Neural cell (in vitro differentiated cells): ENCODE measurements at regions not wholly inside any gene's neighbourhood (a gene's known extent, or its start where the extent isn't known, plus 50 kb on each side); places are given as distances from the start of the nearest gene placed in this dataset.

ENCODE experiments used
- H2AFZ ChIP-seq: fragments of 200-600, 300-800 bp; sonication (generic), shearing (Covaris generic); 2 replicates; pipeline ENCODE4 v1.6.0; 2014; ENCODE audit warnings: low read depth, mild to moderate bottlenecking, antibody characterized with exemption, low read length, moderate library complexity
- H3F3A ChIP-seq: fragments of 200-600 bp; shearing (Covaris generic); 2 replicates; pipeline ENCODE4 v1.6.1; 2016; ENCODE audit warnings: mild to moderate bottlenecking, moderate library complexity, mixed read lengths, antibody characterized with exemption, low read length; ENCODE audit not compliant: insufficient read depth, poor library complexity, severe bottlenecking
- H3K27ac ChIP-seq: fragments of 200-600, 300-800 bp; sonication (generic), shearing (Covaris generic); 2 replicates; pipeline ENCODE4 v1.5.1; 2014; ENCODE audit warnings: mild to moderate bottlenecking, low read length, moderate library complexity
- H3K27me3 ChIP-seq: fragments of 300-800, 200-600 bp; sonication (generic), shearing (Covaris generic); 2 replicates; pipeline ENCODE4 v1.6.0; 2014; ENCODE audit warnings: mild to moderate bottlenecking, low read depth, low read length, moderate library complexity; ENCODE audit not compliant: insufficient read depth
- H3K36me3 ChIP-seq: fragments of 300-800, 200-600 bp; sonication (generic), shearing (Covaris generic); 2 replicates; pipeline ENCODE4 v1.5.1; 2014; ENCODE audit warnings: mild to moderate bottlenecking, antibody characterized with exemption, low read length, moderate library complexity; ENCODE audit not compliant: insufficient read depth
- H3K4me2 ChIP-seq: fragments of 300-800, 200-600 bp; sonication (generic), shearing (Covaris generic); 2 replicates; pipeline ENCODE4 v1.6.0; 2014; ENCODE audit warnings: mild to moderate bottlenecking, low read length
- H3K4me3 ChIP-seq: fragments of 300-800, 200-600 bp; sonication (generic), shearing (Covaris generic); 2 replicates; pipeline ENCODE4 v1.5.1; 2014; ENCODE audit warnings: mild to moderate bottlenecking, low read length, moderate library complexity
- H3K79me2 ChIP-seq: fragments of 200-600 bp; shearing (Covaris generic); replicated peaks from 2 replicates; pipeline ENCODE4 v1.6.0; 2014; ENCODE audit warnings: mild to moderate bottlenecking, low read length, moderate library complexity; ENCODE audit not compliant: insufficient read depth
- H3K9ac ChIP-seq: fragments of 300-800, 200-600 bp; sonication (generic), shearing (Covaris generic); 2 replicates; pipeline ENCODE4 v1.6.1; 2016; ENCODE audit warnings: mild to moderate bottlenecking, low read length, mixed read lengths
- H3K9me2 ChIP-seq: fragments of 200-600 bp; shearing (Covaris generic); 2 replicates; pipeline ENCODE4 v1.6.1; 2016; ENCODE audit warnings: mild to moderate bottlenecking, low read length, mixed read lengths; ENCODE audit not compliant: insufficient read depth
- H3K9me3 ChIP-seq: fragments of 200-600, 300-800 bp; sonication (generic), shearing (Covaris generic); 2 replicates; pipeline ENCODE4 v1.6.1; 2016; ENCODE audit warnings: mild to moderate bottlenecking, mixed run types, low read length, moderate library complexity, mixed read lengths
- H4K20me1 ChIP-seq: fragments of 200-600 bp; shearing (Covaris generic); 2 replicates; pipeline ENCODE4 v1.6.1; 2016; ENCODE audit warnings: mild to moderate bottlenecking, mixed run types; ENCODE audit not compliant: insufficient read depth
- EP300 ChIP-seq: fragments of 450-650 bp; conservative IDR thresholded peaks from 2 replicates; pipeline ENCODE4 v1.6.1; 2014; ENCODE audit warnings: antibody characterized with exemption, mild to moderate bottlenecking, moderate library complexity; ENCODE audit not compliant: poor library complexity, severe bottlenecking
- EZH2 ChIP-seq: fragments of 200-600, 300-800 bp; shearing (Covaris generic), sonication (generic); IDR thresholded peaks from 2 replicates; pipeline ENCODE4 v1.6.1; 2014; ENCODE audit warnings: antibody characterized with exemption, low read length, borderline replicate concordance, mild to moderate bottlenecking; ENCODE audit not compliant: insufficient read depth, poor library complexity, severe bottlenecking
- MXI1 ChIP-seq: fragments of 450-650 bp; conservative IDR thresholded peaks from 2 replicates; pipeline ENCODE4 v1.6.1; 2014; ENCODE audit warnings: antibody characterized with exemption, mild to moderate bottlenecking; ENCODE audit not compliant: poor library complexity, severe bottlenecking
- POLR2AphosphoS5 ChIP-seq: IDR thresholded peaks from 2 replicates; pipeline ENCODE4 v1.6.1; 2012
- RAD21 ChIP-seq: fragments of 450-650 bp; conservative IDR thresholded peaks from 2 replicates; pipeline ENCODE4 v1.6.1; 2014; ENCODE audit warnings: antibody characterized with exemption, mild to moderate bottlenecking, moderate library complexity
- SMC3 ChIP-seq: fragments of 450-650 bp; conservative IDR thresholded peaks from 2 replicates; pipeline ENCODE4 v1.6.1; 2014; ENCODE audit warnings: antibody characterized with exemption, mild to moderate bottlenecking, moderate library complexity; ENCODE audit not compliant: poor library complexity
- TAF1 ChIP-seq: IDR thresholded peaks from 2 replicates; pipeline ENCODE4 v1.6.1; 2012; ENCODE audit warnings: low read depth
- TF ChIP-seq, protein P1 (sequence below): IDR thresholded peaks from 2 replicates; pipeline ENCODE4 v1.6.1; 2012; ENCODE audit warnings: borderline replicate concordance
- TF ChIP-seq, protein P2 (sequence below): fragments of 450-650 bp; IDR thresholded peaks from 2 replicates; pipeline ENCODE4 v1.5.1; 2014; ENCODE audit warnings: antibody characterized with exemption, mild to moderate bottlenecking, moderate library complexity; ENCODE audit not compliant: poor library complexity, severe bottlenecking

DNA sequence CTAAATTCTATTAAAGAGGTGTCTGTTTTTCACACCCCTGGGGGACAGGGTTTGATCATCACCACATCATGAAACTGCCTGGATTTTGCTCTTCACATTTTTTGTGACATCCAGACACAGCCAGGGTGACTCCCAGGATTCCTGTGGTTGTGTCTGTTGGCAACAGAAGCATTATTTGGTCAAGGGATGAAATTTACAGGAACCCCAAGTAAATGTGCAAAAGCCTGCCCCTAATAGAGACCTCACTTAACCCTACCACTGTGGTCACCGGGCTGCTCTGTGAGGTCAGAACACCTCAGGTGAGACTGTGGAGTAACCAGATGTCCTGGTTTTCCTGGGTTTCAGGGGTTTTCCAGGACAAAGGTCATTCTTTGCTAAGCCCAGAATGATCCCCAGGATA, 103.8 kb downstream of the DAD1 start:
- Histone ChIP-seq H3K9me2 (no peaks in the 10 kb centered on the region), H3K27me3 (no peaks in the 10 kb centered on the region), H3K79me2 (no peaks in the 10 kb centered on the region), H3K27ac (no peak overlapping the region), H3K4me2 (no peak overlapping the region), H2AFZ (no peak overlapping the region), H3K4me3 (no peak overlapping the region), H3K36me3 (no peaks in the 10 kb centered on the region), H4K20me1 (no peaks in the 10 kb centered on the region), H3K9ac (no peak overlapping the region), H3K9me3 (no peaks in the 10 kb centered on the region), H3F3A (no peaks in the 10 kb centered on the region)
- no peak for TF ChIP-seq RAD21
- TF ChIP-seq, protein P1, sequence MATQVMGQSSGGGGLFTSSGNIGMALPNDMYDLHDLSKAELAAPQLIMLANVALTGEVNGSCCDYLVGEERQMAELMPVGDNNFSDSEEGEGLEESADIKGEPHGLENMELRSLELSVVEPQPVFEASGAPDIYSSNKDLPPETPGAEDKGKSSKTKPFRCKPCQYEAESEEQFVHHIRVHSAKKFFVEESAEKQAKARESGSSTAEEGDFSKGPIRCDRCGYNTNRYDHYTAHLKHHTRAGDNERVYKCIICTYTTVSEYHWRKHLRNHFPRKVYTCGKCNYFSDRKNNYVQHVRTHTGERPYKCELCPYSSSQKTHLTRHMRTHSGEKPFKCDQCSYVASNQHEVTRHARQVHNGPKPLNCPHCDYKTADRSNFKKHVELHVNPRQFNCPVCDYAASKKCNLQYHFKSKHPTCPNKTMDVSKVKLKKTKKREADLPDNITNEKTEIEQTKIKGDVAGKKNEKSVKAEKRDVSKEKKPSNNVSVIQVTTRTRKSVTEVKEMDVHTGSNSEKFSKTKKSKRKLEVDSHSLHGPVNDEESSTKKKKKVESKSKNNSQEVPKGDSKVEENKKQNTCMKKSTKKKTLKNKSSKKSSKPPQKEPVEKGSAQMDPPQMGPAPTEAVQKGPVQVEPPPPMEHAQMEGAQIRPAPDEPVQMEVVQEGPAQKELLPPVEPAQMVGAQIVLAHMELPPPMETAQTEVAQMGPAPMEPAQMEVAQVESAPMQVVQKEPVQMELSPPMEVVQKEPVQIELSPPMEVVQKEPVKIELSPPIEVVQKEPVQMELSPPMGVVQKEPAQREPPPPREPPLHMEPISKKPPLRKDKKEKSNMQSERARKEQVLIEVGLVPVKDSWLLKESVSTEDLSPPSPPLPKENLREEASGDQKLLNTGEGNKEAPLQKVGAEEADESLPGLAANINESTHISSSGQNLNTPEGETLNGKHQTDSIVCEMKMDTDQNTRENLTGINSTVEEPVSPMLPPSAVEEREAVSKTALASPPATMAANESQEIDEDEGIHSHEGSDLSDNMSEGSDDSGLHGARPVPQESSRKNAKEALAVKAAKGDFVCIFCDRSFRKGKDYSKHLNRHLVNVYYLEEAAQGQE, result no peak
- TF ChIP-seq POLR2AphosphoS5, result no peak
- TF ChIP-seq EZH2, result no peak
- no peak for TF ChIP-seq EP300
- no peak for TF ChIP-seq SMC3

DNA sequence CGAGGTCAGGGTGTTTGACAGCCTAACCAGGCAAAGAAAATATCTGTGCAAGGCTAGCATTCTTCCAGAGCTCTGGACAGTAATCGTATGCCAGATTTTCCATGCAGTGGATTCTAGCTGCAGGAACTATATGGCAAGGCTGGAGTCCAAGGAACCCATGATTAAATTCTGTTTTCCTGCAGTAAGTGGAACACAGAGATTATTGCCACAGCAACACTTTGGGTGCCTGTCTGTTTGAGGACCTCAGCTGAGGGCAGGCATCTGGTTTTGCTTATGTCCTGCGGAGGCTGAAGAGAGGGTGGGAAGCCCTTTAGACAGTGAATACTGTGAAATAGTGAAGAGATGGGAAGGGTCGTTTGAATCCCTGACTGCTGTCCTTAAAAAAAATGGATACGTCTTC, 104.4 kb downstream of the DAD1 start:
- no peaks in the 10 kb centered on the region for H3K9me3 ChIP-seq
- TF ChIP-seq MXI1 (no peak), POLR2AphosphoS5 (no peak), EP300 (no peak), RAD21 (no peak), TAF1 (no peak), EZH2 (no peak), SMC3 (no peak)
- TF ChIP-seq, protein P1, result no peak
- TF ChIP-seq, protein P2, sequence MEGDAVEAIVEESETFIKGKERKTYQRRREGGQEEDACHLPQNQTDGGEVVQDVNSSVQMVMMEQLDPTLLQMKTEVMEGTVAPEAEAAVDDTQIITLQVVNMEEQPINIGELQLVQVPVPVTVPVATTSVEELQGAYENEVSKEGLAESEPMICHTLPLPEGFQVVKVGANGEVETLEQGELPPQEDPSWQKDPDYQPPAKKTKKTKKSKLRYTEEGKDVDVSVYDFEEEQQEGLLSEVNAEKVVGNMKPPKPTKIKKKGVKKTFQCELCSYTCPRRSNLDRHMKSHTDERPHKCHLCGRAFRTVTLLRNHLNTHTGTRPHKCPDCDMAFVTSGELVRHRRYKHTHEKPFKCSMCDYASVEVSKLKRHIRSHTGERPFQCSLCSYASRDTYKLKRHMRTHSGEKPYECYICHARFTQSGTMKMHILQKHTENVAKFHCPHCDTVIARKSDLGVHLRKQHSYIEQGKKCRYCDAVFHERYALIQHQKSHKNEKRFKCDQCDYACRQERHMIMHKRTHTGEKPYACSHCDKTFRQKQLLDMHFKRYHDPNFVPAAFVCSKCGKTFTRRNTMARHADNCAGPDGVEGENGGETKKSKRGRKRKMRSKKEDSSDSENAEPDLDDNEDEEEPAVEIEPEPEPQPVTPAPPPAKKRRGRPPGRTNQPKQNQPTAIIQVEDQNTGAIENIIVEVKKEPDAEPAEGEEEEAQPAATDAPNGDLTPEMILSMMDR, result no peak
- H3K9me2 ChIP-seq, result no peaks in the 10 kb centered on the region
- no peak overlapping the region for H2AFZ ChIP-seq
- H3K4me2 ChIP-seq, result no peak overlapping the region
- no peaks in the 10 kb centered on the region for H3K27me3 ChIP-seq
- H3K36me3 ChIP-seq, result no peaks in the 10 kb centered on the region
- no peaks in the 10 kb centered on the region for H3F3A ChIP-seq
- H3K9ac ChIP-seq, result no peak overlapping the region
- no peaks in the 10 kb centered on the region for H3K79me2 ChIP-seq
- H3K27ac ChIP-seq, result no peak overlapping the region
- no peak overlapping the region for H3K4me3 ChIP-seq
- no peaks in the 10 kb centered on the region for H4K20me1 ChIP-seq
